SU-DHL-6 (cell line): ENCODE measurements at regions not wholly inside any gene's neighbourhood (a gene's known extent, or its start where the extent isn't known, plus 50 kb on each side); places are given as distances from the start of the nearest gene placed in this dataset.
"Not testable (repeated sequence)": the region's sequence is repeated elsewhere in the genome, so short reads cannot be mapped to it uniquely, and the experiment has no call there.

Experiments used
- H2AFZ ChIP-seq: fragments of 200-600 bp; sonication (generic); 2 replicates; pipeline ENCODE4 v1.6.1; 2014; ENCODE audit warnings: low read depth, mild to moderate bottlenecking, moderate library complexity, mixed read lengths, antibody characterized with exemption, low read length; ENCODE audit not compliant: severe bottlenecking
- H3F3A ChIP-seq: fragments of 200-600 bp; shearing (Covaris generic); 2 replicates; pipeline ENCODE4 v1.6.0; 2016; ENCODE audit warnings: antibody characterized with exemption, mild to moderate bottlenecking; ENCODE audit not compliant: insufficient read depth
- H3K27ac ChIP-seq: fragments of 200-600 bp; sonication (generic); 2 replicates; pipeline ENCODE4 v1.5.1; 2016; ENCODE audit warnings: low read depth, mild to moderate bottlenecking, low read length, moderate library complexity, mixed read lengths
- H3K27me3 ChIP-seq: fragments of 200-600 bp; sonication (generic), shearing (Covaris generic); 2 replicates; pipeline ENCODE4 v1.6.0; 2014; ENCODE audit warnings: mild to moderate bottlenecking, low read length
- H3K36me3 ChIP-seq: fragments of 200-600 bp; sonication (generic); 2 replicates; pipeline ENCODE4 v1.6.1; 2014; ENCODE audit warnings: mild to moderate bottlenecking, low read length, mixed read lengths
- H3K4me2 ChIP-seq: fragments of 300-600, 200-600 bp; shearing (Covaris generic), sonication (generic); 2 replicates; pipeline ENCODE4 v1.6.0; 2014; ENCODE audit warnings: low read length, low read depth, mild to moderate bottlenecking; ENCODE audit not compliant: poor library complexity, severe bottlenecking
- H3K4me3 ChIP-seq: fragments of 200-600 bp; sonication (generic); 2 replicates; pipeline ENCODE4 v1.5.1; 2014; ENCODE audit warnings: antibody characterized with exemption, low read length, mild to moderate bottlenecking, mixed read lengths; ENCODE audit not compliant: insufficient read depth, poor library complexity, severe bottlenecking
- H3K79me2 ChIP-seq: fragments of 200-600 bp; sonication (generic); 2 replicates; pipeline ENCODE4 v1.6.1; 2014; ENCODE audit warnings: mild to moderate bottlenecking, low read length, moderate library complexity; ENCODE audit not compliant: insufficient read depth
- H3K9ac ChIP-seq: fragments of 200-600 bp; sonication (generic); 2 replicates; pipeline ENCODE4 v1.7.0; 2014; ENCODE audit warnings: mild to moderate bottlenecking, low read length
- H3K9me2 ChIP-seq: fragments of 200-600 bp; sonication (generic); replicated peaks from 2 replicates; pipeline ENCODE4 v1.6.1; 2014; ENCODE audit warnings: low read length; ENCODE audit not compliant: insufficient read depth
- H3K9me3 ChIP-seq: fragments of 200-600 bp; sonication (generic); 2 replicates; pipeline ENCODE4 v1.6.1; 2014; ENCODE audit warnings: low read length, mixed read lengths; ENCODE audit not compliant: insufficient read depth
- H4K20me1 ChIP-seq: fragments of 200-600 bp; sonication (generic); 2 replicates; pipeline ENCODE4 v1.6.1; 2014; ENCODE audit warnings: low read depth, mild to moderate bottlenecking, antibody characterized with exemption, low read length, moderate library complexity, mixed read lengths
- CTCF ChIP-seq: fragments of 200-600 bp; sonication (generic); IDR thresholded peaks from one replicate; pipeline ENCODE4 v1.5.1; 2017; ENCODE audit warnings: antibody characterized with exemption, mild to moderate bottlenecking, low read length, moderate library complexity; ENCODE audit not compliant: insufficient read depth, poor library complexity, severe bottlenecking
- EZH2phosphoT487 ChIP-seq: fragments of 200-600 bp; sonication (generic), shearing (Covaris generic); conservative IDR thresholded peaks from 2 replicates; pipeline ENCODE4 v1.6.1; 2018; ENCODE audit warnings: mild to moderate bottlenecking, antibody characterized with exemption, low read length, moderate library complexity, mixed read lengths

- no peak overlapping the region for H3K27ac ChIP-seq
- H3K36me3 ChIP-seq: no peaks in the 10 kb centered on the region
- H3F3A ChIP-seq: no peaks in the 10 kb centered on the region
- TF ChIP-seq CTCF: no peak
- no peak for TF ChIP-seq EZH2phosphoT487
- no peaks in the 10 kb centered on the region for H3K79me2 ChIP-seq
- H3K27me3 ChIP-seq: no peaks in the 10 kb centered on the region
- no peak overlapping the region for H2AFZ ChIP-seq
- no peaks in the 10 kb centered on the region for H3K9me2 ChIP-seq
- H3K9ac ChIP-seq: no peak overlapping the region
- H4K20me1 ChIP-seq: no peaks in the 10 kb centered on the region
- no peaks in the 10 kb centered on the region for H3K9me3 ChIP-seq
- no peak overlapping the region for H3K4me3 ChIP-seq
- H3K4me2 ChIP-seq: no peak overlapping the region
These were observed 296.6 kb upstream of the GRAMD2B start for GRCh38 chr5:126126574-126126973.

- H3K79me2 ChIP-seq, H3K9ac ChIP-seq, H3K4me2 ChIP-seq, H3K9me2 ChIP-seq, H3K9me3 ChIP-seq, H4K20me1 ChIP-seq, H3F3A ChIP-seq, H3K27ac ChIP-seq, H3K27me3 ChIP-seq, H3K4me3 ChIP-seq, H3K36me3 ChIP-seq, H2AFZ ChIP-seq: not testable (repeated sequence)
These were observed 295.8 kb upstream of the GRAMD2B start for GRCh38 chr5:126127371-126127770.

GRCh38 chr5:126129431-126129830 is 293.8 kb upstream of the GRAMD2B start:
- TF ChIP-seq CTCF: no peak
- TF ChIP-seq EZH2phosphoT487: no peak

GRCh38 chr5:126133424-126133823 is 289.8 kb upstream of the GRAMD2B start:
- no peaks in the 10 kb centered on the region for H3K27me3 ChIP-seq
- no peak for TF ChIP-seq EZH2phosphoT487
- TF ChIP-seq CTCF: no peak
- H3K9me2 ChIP-seq: no peaks in the 10 kb centered on the region
- H3F3A ChIP-seq: no peaks in the 10 kb centered on the region
- no peak overlapping the region for H3K9ac ChIP-seq
- H3K4me2 ChIP-seq: no peak overlapping the region
- H3K27ac ChIP-seq: no peak overlapping the region
- H3K79me2 ChIP-seq: no peaks in the 10 kb centered on the region
- H4K20me1 ChIP-seq: no peaks in the 10 kb centered on the region
- no peak overlapping the region for H3K4me3 ChIP-seq
- no peaks in the 10 kb centered on the region for H3K36me3 ChIP-seq
- no peak overlapping the region for H2AFZ ChIP-seq
- H3K9me3 ChIP-seq: no peaks in the 10 kb centered on the region

More at GRCh38 chr5:126129431-126129830, 293.8 kb upstream of the GRAMD2B start:
- no peaks in the 10 kb centered on the region for H3K9me2 ChIP-seq
- H3F3A ChIP-seq: no peaks in the 10 kb centered on the region
- no peaks in the 10 kb centered on the region for H3K27me3 ChIP-seq
- no peaks in the 10 kb centered on the region for H3K9me3 ChIP-seq
- H3K79me2 ChIP-seq: no peaks in the 10 kb centered on the region
- H2AFZ ChIP-seq: no peak overlapping the region
- no peaks in the 10 kb centered on the region for H4K20me1 ChIP-seq
- no peak overlapping the region for H3K4me2 ChIP-seq
- H3K36me3 ChIP-seq: no peaks in the 10 kb centered on the region
- H3K9ac ChIP-seq: no peak overlapping the region
- H3K4me3 ChIP-seq: no peak overlapping the region
- no peak overlapping the region for H3K27ac ChIP-seq
